Activated T-cell treated with anti-CD3 and anti-CD28 coated beads, Interleukin-2, amount 50 U/mL, for 4 hours (primary cell): ENCODE measurements at regions not wholly inside any gene's neighbourhood (a gene's known extent, or its start where the extent isn't known, plus 50 kb on each side); places are given as distances from the start of the nearest gene placed in this dataset.

ENCODE experiments used
- ATAC-seq, 2 donors: fragments of 200-7000 bp; cut with Tn5 transposase; one replicate each; pipeline ENCODE4 v1.10.0; 2021
- DNase-seq: peaks from one replicate; pipeline ENCODE4 v3.0.0-alpha.2; 2020
- H3K27me3 Mint-ChIP-seq: one replicate; pipeline ENCODE4 v1.8.0; 2021; ENCODE audit warnings: low read depth, mixed read lengths
- H3K36me3 Mint-ChIP-seq: one replicate; pipeline ENCODE4 v1.8.0; 2022; ENCODE audit warnings: mixed read lengths; ENCODE audit not compliant: insufficient read depth
- H3K4me1 Mint-ChIP-seq: one replicate; pipeline ENCODE4 v1.8.0; 2021; ENCODE audit warnings: low read depth, mixed read lengths
- H3K4me3 Mint-ChIP-seq: one replicate; pipeline ENCODE4 v1.8.0; 2021; ENCODE audit warnings: mild to moderate bottlenecking, moderate library complexity, mixed read lengths
- H3K9me3 Mint-ChIP-seq: one replicate; pipeline ENCODE4 v1.8.0; 2021; ENCODE audit warnings: mixed read lengths

DNA sequence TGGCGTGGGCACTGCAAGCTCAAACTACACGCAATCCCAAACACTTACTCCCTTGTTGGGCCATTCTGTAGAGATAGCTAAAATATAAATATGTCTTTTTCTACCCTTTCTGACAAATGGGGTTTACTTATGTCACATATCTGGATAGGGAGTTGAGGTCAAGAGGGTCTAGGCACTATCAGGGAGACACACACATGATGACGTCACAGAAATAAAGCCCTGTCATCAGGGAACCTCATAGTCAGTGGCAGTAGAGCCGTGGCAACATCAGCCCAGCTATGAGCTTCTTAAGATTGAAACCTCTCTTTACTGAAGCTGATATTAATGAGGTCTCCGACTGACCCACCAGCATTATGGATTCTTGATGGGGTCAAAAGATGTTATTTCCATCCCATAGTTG lies 234.6 kb upstream of the CDH7 start:
- ATAC-seq, result no peak
- no peaks in the 10 kb centered on the region for H3K36me3 Mint-ChIP-seq
- H3K4me3 Mint-ChIP-seq, result no peak overlapping the region
- H3K4me1 Mint-ChIP-seq, result no peaks in the 10 kb centered on the region
- H3K9me3 Mint-ChIP-seq, result peaks cover 7% of the 10 kb centered on the region
- DNase-seq, result no peak
- H3K27me3 Mint-ChIP-seq, result no peaks in the 10 kb centered on the region

DNA sequence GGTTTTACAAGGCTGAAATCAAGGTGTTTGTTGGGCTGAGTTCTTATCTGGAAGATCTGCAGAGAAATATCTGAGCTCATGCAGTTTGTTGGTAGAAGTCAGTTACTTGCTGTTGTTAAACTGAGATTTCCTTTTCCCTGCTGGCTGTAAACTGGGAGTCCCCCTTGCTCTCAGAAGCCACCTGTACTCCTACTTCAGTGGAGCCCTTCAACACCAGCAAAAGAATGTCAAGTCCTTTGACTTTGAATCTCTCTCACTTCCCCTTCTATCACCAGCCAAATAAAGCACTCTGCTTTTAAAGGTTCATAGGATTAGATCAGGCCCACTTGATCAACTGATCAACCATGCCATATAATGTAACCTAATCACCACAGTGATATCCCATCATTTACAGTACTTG lies 252.2 kb upstream of the CDH7 start:
- Mint-ChIP-seq H3K4me3 (no peak overlapping the region), H3K9me3 (no peaks in the 10 kb centered on the region), H3K27me3 (no peaks in the 10 kb centered on the region), H3K4me1 (no peaks in the 10 kb centered on the region), H3K36me3 (no peaks in the 10 kb centered on the region)
- no peak for ATAC-seq
- DNase-seq, result no peak

DNA sequence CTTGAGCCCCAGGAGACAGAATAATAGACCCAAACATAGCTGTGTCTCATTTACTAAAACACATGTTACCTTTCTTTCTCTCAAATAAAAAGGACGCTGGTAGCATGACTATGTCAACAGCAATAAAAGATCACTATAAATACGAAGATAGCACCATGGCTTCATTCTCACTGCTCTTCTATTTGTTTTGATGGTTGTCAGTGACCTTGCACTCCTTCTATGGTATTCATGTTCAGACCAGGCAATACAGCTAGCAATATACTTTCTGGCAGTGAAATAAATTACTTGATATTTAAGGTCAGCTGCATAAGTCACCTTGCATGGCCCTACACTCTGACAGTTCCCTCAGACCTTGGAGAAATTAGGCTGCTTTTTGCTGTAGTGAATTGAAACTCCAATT lies 263.2 kb upstream of the CDH7 start:
- ATAC-seq (no peak), DNase-seq (no peak)
- Mint-ChIP-seq H3K36me3 (no peaks in the 10 kb centered on the region), H3K9me3 (no peaks in the 10 kb centered on the region), H3K4me3 (no peak overlapping the region), H3K4me1 (no peaks in the 10 kb centered on the region), H3K27me3 (no peaks in the 10 kb centered on the region)

DNA sequence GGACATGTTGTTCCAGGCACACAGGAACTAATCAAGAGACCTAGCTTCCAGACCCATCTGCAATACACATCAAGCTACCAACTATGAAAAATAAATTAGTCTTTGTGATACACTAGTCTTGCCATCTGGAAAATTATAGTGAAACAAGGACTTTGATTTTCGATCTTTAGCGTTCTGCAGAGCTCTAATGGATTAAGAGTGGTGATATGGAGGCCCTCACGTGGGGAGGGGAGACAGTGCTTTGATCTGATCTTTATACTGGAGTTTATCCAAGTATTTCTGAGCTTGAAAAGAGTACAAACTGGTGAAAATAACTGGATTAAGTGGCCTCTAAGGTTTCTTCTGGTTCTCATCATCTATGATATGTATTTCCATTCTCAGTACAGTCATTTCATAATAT lies 273.4 kb upstream of the CDH7 start:
- no peak for ATAC-seq
- peaks cover 3% of the 10 kb centered on the region for H3K9me3 Mint-ChIP-seq
- H3K4me3 Mint-ChIP-seq, result no peak overlapping the region
- H3K36me3 Mint-ChIP-seq, result no peaks in the 10 kb centered on the region
- H3K27me3 Mint-ChIP-seq, result no peaks in the 10 kb centered on the region
- no peaks in the 10 kb centered on the region for H3K4me1 Mint-ChIP-seq
- no peak for DNase-seq

DNA sequence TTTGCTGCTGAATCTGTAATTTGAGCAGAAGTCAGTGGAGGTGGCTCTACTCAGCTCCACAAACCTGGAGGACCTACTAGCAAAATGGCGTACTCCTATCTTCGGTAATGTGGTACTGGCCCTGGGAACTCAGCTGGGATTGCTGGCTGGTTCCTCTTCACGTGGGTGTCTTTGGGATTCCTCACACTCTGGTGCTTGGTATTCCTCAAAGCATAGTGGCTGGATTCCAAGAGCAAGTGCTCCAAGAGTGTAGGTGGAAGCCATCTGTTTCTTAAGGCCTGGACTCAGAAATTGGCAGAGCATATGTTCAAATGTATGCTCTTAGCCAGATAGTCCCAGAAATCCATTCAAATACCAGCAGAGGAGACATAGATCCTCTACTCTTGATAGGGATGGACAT lies 281.9 kb upstream of the CDH7 start:
- DNase-seq (no peak), ATAC-seq (no peak)
- Mint-ChIP-seq H3K9me3 (peaks cover 4% of the 10 kb centered on the region), H3K4me1 (no peaks in the 10 kb centered on the region), H3K36me3 (no peaks in the 10 kb centered on the region), H3K4me3 (no peak overlapping the region), H3K27me3 (no peaks in the 10 kb centered on the region)

DNA sequence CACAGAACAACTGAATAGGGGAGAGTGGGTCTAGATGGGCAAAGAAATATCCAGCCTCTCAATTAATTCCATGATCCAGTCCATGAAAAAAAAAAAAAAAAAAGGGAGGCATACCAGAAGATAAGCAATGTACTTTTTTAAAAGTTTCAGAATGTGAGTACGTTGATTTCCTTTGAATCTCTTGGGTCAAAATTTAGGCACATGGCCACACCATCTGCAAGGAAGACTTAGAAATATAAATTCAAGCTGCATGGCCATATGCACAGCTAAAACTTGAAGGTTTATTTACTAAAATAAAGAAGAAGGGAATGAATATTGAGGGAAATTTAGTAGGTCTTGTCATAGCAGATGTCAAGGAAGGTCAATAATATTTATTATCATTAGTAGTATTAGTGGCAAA lies 286.5 kb upstream of the CDH7 start:
- no peaks in the 10 kb centered on the region for H3K36me3 Mint-ChIP-seq
- H3K27me3 Mint-ChIP-seq, result no peaks in the 10 kb centered on the region
- H3K9me3 Mint-ChIP-seq, result peaks cover 7% of the 10 kb centered on the region
- ATAC-seq, result no peak
- DNase-seq, result no peak
- H3K4me3 Mint-ChIP-seq, result no peak overlapping the region
- H3K4me1 Mint-ChIP-seq, result no peaks in the 10 kb centered on the region

DNA sequence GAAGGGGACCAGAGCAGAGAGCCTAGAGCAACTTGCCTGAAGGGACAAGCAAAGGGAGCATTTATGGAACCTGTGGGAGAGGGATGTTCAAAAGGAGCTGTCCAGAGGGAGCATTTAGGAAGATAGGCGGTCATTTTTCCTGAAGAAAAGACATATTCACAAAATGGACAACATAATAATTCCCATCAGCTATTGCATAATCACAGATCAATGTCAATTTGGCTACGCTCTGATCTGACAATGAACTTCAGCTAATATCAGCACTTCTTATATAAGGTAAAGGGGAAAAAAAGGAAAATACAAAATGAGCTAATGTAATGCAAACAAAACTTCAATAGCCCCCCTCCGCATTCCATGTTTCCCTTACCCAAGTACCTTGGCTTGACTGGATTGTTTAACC lies 291.1 kb upstream of the CDH7 start:
- no peak overlapping the region for H3K4me3 Mint-ChIP-seq
- H3K9me3 Mint-ChIP-seq, result peaks cover 10% of the 10 kb centered on the region
- H3K4me1 Mint-ChIP-seq, result no peaks in the 10 kb centered on the region
- H3K36me3 Mint-ChIP-seq, result no peaks in the 10 kb centered on the region
- no peak for DNase-seq
- no peaks in the 10 kb centered on the region for H3K27me3 Mint-ChIP-seq
- ATAC-seq, result no peak

DNA sequence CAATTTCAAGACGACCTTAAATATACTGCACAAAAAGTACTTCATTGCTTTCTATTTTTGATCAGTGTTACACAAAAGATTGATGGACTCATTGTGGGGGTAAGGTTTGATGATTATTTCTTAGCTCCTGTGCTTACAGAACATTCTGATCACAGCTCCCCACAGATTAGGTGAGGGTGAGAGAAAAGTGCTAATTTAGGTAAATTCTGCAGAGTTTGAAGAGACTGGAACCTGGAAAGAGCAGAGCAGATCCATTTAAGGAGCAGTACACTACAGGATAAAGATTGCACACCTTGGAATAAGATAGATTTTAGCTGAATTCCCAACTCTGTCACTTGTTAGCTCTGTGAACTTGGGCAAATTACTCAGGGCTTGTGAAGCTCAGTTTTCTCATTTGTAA lies 291.9 kb upstream of the CDH7 start:
- no peak for DNase-seq
- no peak for ATAC-seq
- H3K4me3 Mint-ChIP-seq, result no peak overlapping the region
- no peaks in the 10 kb centered on the region for H3K36me3 Mint-ChIP-seq
- H3K9me3 Mint-ChIP-seq, result peaks cover 10% of the 10 kb centered on the region
- no peaks in the 10 kb centered on the region for H3K4me1 Mint-ChIP-seq
- no peaks in the 10 kb centered on the region for H3K27me3 Mint-ChIP-seq

DNA sequence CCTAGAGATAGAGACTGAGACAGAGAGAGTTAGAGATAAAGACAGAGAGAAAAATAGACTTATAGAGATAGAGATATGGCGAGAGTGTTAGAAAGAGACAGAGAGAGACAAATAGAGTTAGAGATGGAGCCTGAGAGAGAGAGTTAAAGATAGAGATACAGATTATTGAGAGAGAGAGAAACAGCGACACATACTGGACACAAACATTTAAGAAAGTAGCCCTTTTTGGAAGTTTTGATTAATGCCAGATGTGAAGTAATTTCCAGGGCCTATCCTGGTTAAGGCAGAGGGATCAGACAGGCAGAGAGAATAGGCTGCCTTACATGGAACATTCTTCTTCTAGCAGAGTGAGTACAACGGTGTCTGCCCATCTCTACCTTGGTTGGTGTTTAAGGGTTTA lies 311.6 kb upstream of the CDH7 start:
- ATAC-seq, result no peak
- Mint-ChIP-seq H3K4me3 (no peak overlapping the region), H3K36me3 (no peaks in the 10 kb centered on the region), H3K9me3 (peaks cover 8% of the 10 kb centered on the region), H3K27me3 (no peaks in the 10 kb centered on the region), H3K4me1 (no peaks in the 10 kb centered on the region)
- DNase-seq, result no peak

DNA sequence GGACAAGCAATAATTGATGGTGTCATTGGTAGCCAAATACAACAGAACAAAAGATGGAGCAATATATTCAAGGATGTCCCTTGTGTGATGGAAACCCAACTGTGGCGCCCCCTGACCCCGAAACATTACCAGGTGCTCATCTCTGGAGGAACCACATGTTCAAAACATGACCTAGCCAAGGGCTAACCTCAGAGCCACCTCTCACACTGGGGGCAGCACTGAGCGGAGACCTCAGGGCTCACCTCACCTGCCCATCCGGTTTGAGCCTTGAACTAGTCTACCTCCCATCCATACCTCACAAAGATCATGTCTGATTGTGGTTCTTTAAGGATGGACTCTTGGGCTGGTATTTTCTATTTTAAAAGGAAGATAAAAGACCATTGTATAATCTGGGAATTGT lies 314.4 kb upstream of the CDH7 start:
- H3K27me3 Mint-ChIP-seq, result no peaks in the 10 kb centered on the region
- no peaks in the 10 kb centered on the region for H3K4me1 Mint-ChIP-seq
- ATAC-seq (no peak), DNase-seq (no peak)
- no peak overlapping the region for H3K4me3 Mint-ChIP-seq
- no peaks in the 10 kb centered on the region for H3K36me3 Mint-ChIP-seq
- peaks cover 7% of the 10 kb centered on the region for H3K9me3 Mint-ChIP-seq

DNA sequence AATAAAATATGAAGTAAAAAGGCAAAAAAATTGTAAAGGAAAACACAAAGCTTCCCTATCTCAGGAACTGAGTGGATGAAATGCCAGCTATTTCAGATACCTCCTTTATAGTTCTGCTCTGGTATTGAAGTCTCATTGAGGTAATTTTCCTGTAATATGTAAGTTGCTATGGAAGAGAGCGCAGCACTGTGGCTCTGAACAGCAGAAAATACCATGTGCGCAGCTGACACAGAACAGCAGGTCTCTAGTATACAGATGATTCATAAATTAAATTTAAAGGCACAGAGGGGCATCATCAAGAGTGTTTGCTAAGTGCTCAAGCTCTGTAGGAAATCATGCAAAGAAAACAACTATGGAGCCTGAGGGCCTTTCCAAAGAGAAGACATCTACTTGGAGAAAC lies 315.3 kb upstream of the CDH7 start:
- no peaks in the 10 kb centered on the region for H3K36me3 Mint-ChIP-seq
- DNase-seq, result no peak
- no peaks in the 10 kb centered on the region for H3K4me1 Mint-ChIP-seq
- no peaks in the 10 kb centered on the region for H3K27me3 Mint-ChIP-seq
- no peak for ATAC-seq
- H3K4me3 Mint-ChIP-seq, result no peak overlapping the region
- H3K9me3 Mint-ChIP-seq, result peaks cover 12% of the 10 kb centered on the region

DNA sequence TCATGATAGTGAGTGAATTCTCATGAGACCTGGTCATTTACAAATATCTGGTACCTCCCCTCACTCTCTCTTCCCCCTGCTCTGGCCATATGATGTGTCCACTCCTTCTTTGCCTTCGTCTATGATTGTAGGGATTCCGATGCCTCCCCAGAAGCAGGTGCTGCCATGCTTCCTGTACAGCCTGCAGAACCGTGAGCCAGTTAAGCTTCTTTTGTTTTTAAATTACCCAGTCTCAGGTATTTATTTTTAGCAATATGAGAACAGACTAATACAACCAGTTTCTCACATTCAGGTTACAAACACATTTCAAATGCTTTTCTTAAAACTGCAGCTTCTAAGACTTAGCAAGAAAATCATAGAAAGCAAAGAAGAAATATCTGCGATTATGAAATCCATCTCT lies 321.2 kb upstream of the CDH7 start:
- ATAC-seq (no peak), DNase-seq (no peak)
- no peaks in the 10 kb centered on the region for H3K27me3 Mint-ChIP-seq
- no peaks in the 10 kb centered on the region for H3K36me3 Mint-ChIP-seq
- H3K4me1 Mint-ChIP-seq, result no peaks in the 10 kb centered on the region
- H3K9me3 Mint-ChIP-seq, result peaks cover 8% of the 10 kb centered on the region
- H3K4me3 Mint-ChIP-seq, result no peak overlapping the region

DNA sequence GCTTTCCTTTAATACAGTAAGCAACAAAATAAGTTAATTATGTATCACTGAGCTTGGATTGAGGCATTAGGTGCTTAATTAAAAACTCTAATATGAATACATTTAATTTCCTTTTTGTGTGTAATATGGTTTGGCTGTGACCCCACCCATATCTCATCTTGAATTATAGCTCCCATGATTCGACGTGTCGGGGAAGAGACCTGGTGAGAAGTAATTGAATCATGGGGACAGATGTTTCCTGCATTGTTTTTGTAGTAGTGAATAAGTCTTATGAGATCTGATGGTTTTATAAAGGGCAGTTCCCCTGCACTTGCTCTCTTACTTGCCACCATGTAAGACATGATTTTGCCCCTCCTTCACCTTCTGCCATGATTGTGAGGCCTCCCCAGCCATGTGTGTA lies 325.4 kb upstream of the CDH7 start:
- H3K4me1 Mint-ChIP-seq, result no peaks in the 10 kb centered on the region
- ATAC-seq (no peak), DNase-seq (no peak)
- no peak overlapping the region for H3K4me3 Mint-ChIP-seq
- H3K27me3 Mint-ChIP-seq, result no peaks in the 10 kb centered on the region
- H3K9me3 Mint-ChIP-seq, result peaks cover 2% of the 10 kb centered on the region
- no peaks in the 10 kb centered on the region for H3K36me3 Mint-ChIP-seq

DNA sequence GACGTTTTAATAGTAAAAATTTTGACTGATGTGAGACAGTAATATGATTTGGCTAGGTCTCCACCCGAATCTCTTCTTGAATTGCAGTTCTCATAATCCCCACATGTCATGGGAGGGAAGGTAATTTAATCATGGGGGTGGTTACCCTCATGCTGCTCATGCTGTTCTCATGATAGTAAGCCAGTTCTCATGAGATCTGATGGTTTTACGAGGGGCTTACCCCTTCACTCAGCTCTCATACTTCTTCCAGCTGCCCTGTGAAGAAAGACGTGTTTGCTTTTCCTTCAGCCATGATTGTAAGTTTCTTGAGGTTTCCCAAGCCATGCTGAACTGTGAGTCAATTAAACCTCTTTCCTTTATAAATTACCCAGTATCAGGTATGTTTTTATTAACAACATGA lies 327.0 kb upstream of the CDH7 start:
- DNase-seq (no peak), ATAC-seq (no peak)
- H3K4me3 Mint-ChIP-seq, result no peak overlapping the region
- no peaks in the 10 kb centered on the region for H3K27me3 Mint-ChIP-seq
- H3K4me1 Mint-ChIP-seq, result no peaks in the 10 kb centered on the region
- H3K9me3 Mint-ChIP-seq, result peaks cover 3% of the 10 kb centered on the region
- H3K36me3 Mint-ChIP-seq, result no peaks in the 10 kb centered on the region

DNA sequence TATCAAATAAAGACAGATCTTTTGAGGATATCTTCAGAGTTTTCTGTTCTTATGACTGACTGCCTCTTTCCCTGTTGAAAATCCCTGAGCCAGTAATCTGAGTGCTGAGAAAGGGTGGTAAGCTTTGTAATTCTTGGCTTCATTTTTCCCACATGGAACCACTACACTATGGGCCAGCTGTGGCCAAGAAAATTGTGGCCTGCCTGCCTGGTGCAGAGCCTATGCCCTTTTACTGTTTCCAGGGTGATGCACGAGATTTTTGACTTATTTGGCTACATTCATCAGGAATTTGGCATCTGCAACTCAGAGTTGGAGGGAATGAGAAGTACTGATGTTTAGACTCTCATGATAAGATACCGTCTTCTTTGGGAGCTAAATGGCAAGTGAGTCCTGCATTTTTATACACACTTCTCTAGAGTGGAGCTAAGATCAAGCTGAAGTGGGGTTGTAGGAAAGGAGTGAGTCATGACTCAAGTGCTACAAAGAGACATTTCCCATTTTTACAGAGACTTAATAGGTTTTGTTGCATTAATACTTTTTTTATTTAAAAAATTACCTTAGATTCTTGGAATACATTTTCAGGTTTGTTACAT lies 328.2 kb upstream of the CDH7 start:
- DNase-seq (no peak), ATAC-seq (no peak)
- Mint-ChIP-seq H3K27me3 (no peaks in the 10 kb centered on the region), H3K4me1 (no peaks in the 10 kb centered on the region), H3K4me3 (no peak overlapping the region), H3K36me3 (no peaks in the 10 kb centered on the region), H3K9me3 (peaks cover 3% of the 10 kb centered on the region)

DNA sequence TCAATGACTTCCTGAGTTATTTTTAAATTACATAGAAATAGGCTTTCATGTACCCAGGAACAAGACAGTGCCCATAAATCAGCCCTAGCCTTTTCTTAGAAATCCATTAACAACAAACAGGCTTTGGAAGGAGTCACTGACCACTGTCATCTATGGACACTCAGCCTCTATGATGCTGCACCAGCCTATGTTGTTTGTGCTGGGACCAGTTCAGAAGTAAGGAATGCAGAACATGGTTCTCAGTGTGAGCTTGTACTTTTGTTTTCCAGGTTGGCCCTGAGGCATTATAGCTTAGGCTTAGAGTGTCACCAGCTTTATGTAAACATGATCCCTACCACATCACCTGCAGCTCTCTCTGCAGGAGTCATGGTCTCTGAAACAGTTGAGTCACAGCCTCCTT lies 335.7 kb upstream of the CDH7 start:
- H3K9me3 Mint-ChIP-seq, result peaks cover 3% of the 10 kb centered on the region
- no peaks in the 10 kb centered on the region for H3K4me1 Mint-ChIP-seq
- H3K4me3 Mint-ChIP-seq, result no peak overlapping the region
- DNase-seq (no peak), ATAC-seq (no peak)
- no peaks in the 10 kb centered on the region for H3K27me3 Mint-ChIP-seq
- H3K36me3 Mint-ChIP-seq, result no peaks in the 10 kb centered on the region
